MCF 10A (cell line): ENCODE measurements at regions not wholly inside any gene's neighbourhood (a gene's known extent, or its start where the extent isn't known, plus 50 kb on each side); places are given as distances from the start of the nearest gene placed in this dataset.
A peak's percentile ranks its signal among the peaks of the same experiment; 100 is the strongest.

ENCODE experiments used
- BruUV-seq: library from RNA; stranded (reverse); fragments of 400-500 nt; replicated peaks from 2 replicates; lab custom pipeline; 2021; lab: Mats Ljungman, UMichigan
- CTCF ChIA-PET: fragments of 300-600 bp; sonication (Branson Sonifier 250); formaldehyde crosslinking; extraction: SDS; loops from one replicate; lab custom pipeline; 2021; ENCODE audit warnings: antibody characterized with exemption, inconsistent platforms; lab: Yijun Ruan, JAX
- POLR2A ChIA-PET: fragments of 300-600, 350-650 bp; sonication (Branson Sonifier 250); formaldehyde crosslinking; extraction: SDS; loops from one replicate; lab custom pipeline; 2020; ENCODE audit warnings: antibody characterized with exemption, inconsistent platforms; lab: Yijun Ruan, JAX
- DNase-seq: peaks from one replicate; pipeline ENCODE4 v3.0.0-alpha.2; 2018; ENCODE audit not compliant: unreplicated experiment
- H3K27ac Mint-ChIP-seq: one replicate; pipeline ENCODE4 v1.8.0; 2022; ENCODE audit warnings: mild to moderate bottlenecking, low read depth, mixed read lengths; ENCODE audit not compliant: unreplicated experiment
- H3K27me3 Mint-ChIP-seq: one replicate; pipeline ENCODE4 v1.8.0; 2022; ENCODE audit warnings: mixed read lengths; ENCODE audit not compliant: insufficient read depth, unreplicated experiment
- H3K36me3 Mint-ChIP-seq: one replicate; pipeline ENCODE4 v1.8.0; 2022; ENCODE audit warnings: mild to moderate bottlenecking, moderate library complexity, mixed read lengths; ENCODE audit not compliant: insufficient read depth, unreplicated experiment
- H3K4me1 Mint-ChIP-seq: one replicate; pipeline ENCODE4 v1.8.0; 2022; ENCODE audit warnings: mixed read lengths; ENCODE audit not compliant: insufficient read depth, unreplicated experiment
- H3K4me3 Mint-ChIP-seq: one replicate; pipeline ENCODE4 v1.8.0; 2022; ENCODE audit warnings: mild to moderate bottlenecking, moderate library complexity, mixed read lengths; ENCODE audit not compliant: unreplicated experiment
- H3K9me3 Mint-ChIP-seq: one replicate; pipeline ENCODE4 v1.8.0; 2022; ENCODE audit warnings: mixed read lengths; ENCODE audit not compliant: unreplicated experiment
- CTCF ChIP-seq: fragments of 200-600 bp; IDR thresholded peaks from one replicate; pipeline ENCODE4 v1.8.0; 2022; ENCODE audit warnings: antibody characterized with exemption, mild to moderate bottlenecking; ENCODE audit not compliant: unreplicated experiment
- intact Hi-C: fragments of 100-400 bp; cut with micrococcal nuclease; formaldehyde crosslinking; loops from 2 replicates; pipeline ENCODE4 v1.14.1; 2022

GRCh38 chr14:54148251-54148650 is 191.6 kb upstream of the BMP4 start:
- ChIA-PET POLR2A (interaction anchor here (0.8 kb wide), 1 partner anchor 8 kb away, joined by 3 read pairs; no protein-coding TSS in a partner anchor), CTCF (no interaction called here)
- Mint-ChIP-seq H3K36me3 (no peaks in the 10 kb centered on the region), H3K4me1 (peaks cover 22% of the 10 kb centered on the region), H3K27ac (peak overlapping the region; percentile 2), H3K4me3 (no peak overlapping the region), H3K27me3 (no peaks in the 10 kb centered on the region), H3K9me3 (peaks cover 8% of the 10 kb centered on the region)
- BruUV-seq = no TSS peak
- intact Hi-C loops = no loop called here
- no peak for TF ChIP-seq CTCF
- DNase-seq = no peak

- no peak for DNase-seq
- no peak for TF ChIP-seq CTCF
- ChIA-PET CTCF (interaction anchor here (1.1 kb wide), 1 partner anchor 22 kb away, joined by 5 read pairs; no protein-coding TSS in a partner anchor), POLR2A (interaction anchor here (0.7 kb wide), 1 partner anchor 308 kb away, joined by 3 read pairs; no protein-coding TSS in a partner anchor)
- Mint-ChIP-seq H3K4me3 (no peak overlapping the region), H3K36me3 (no peaks in the 10 kb centered on the region), H3K27me3 (no peaks in the 10 kb centered on the region), H3K4me1 (peaks cover 4% of the 10 kb centered on the region), H3K27ac (no peak overlapping the region), H3K9me3 (peaks cover 8% of the 10 kb centered on the region)
- intact Hi-C loops = no loop called here
- BruUV-seq = no TSS peak
These were observed 195.7 kb upstream of the BMP4 start for GRCh38 chr14:54152351-54152750.

GRCh38 chr14:54166049-54166950 is 209.7 kb upstream of the BMP4 start:
- BruUV-seq = no TSS peak
- peaks cover 20% of the 10 kb centered on the region for H3K4me1 Mint-ChIP-seq

More at GRCh38 chr14:54166049-54166950, 209.7 kb upstream of the BMP4 start:
- Mint-ChIP-seq H3K27me3 (no peaks in the 10 kb centered on the region), H3K4me3 (no peak overlapping the region), H3K9me3 (no peaks in the 10 kb centered on the region), H3K36me3 (no peaks in the 10 kb centered on the region), H3K27ac (no peak overlapping the region)
- ChIA-PET POLR2A (interaction anchor here (0.7 to 1.4 kb wide), 2 partner anchors 163 to 245 kb away, joined by 3 read pairs; no protein-coding TSS in a partner anchor), CTCF (interaction anchor here (0.6 to 5.5 kb wide), 5 partner anchors 8 to 1412 kb away, joined by 3 to 25 read pairs (median 3); no protein-coding TSS in a partner anchor)
- no peak for DNase-seq
- intact Hi-C loops = no loop called here
- TF ChIP-seq CTCF = no peak
